IPS-18c (cell line): ENCODE measurements at regions not wholly inside any gene's neighbourhood (a gene's known extent, or its start where the extent isn't known, plus 50 kb on each side); places are given as distances from the start of the nearest gene placed in this dataset.
A peak's percentile ranks its signal among the peaks of the same experiment; 100 is the strongest.

ENCODE experiments used
- H3K4me3 ChIP-seq: 2 replicates; pipeline ENCODE4 v1.7.0; 2013; ENCODE audit warnings: low read depth, mild to moderate bottlenecking, low read length, moderate library complexity; ENCODE audit not compliant: insufficient read depth
- H3K9me3 ChIP-seq: one replicate; pipeline ENCODE4 v1.6.1; 2013; ENCODE audit warnings: mild to moderate bottlenecking, low read length, moderate library complexity; ENCODE audit not compliant: control insufficient read depth, insufficient read depth

DNA sequence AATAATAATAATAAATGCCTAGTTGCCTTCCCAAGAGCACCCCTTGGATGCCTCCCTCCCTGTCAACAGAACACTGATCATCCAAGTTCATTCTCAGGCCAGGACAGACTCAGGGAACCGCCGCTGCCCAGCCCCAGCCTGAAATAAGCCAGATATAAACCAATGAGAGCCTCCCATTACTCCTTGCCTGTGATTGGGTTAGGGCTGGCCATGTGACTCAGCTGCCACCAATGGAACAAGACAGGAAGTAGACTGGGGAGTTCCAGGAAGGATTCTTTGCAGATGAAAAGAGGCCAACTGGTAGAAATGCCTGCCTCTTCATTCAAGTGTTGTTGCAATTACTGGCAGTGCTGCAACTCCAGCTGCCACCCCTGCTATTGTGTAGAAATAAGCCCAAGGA lies 146.4 kb upstream of the TIAM1 start:
- Histone ChIP-seq H3K9me3 (no peaks in the 10 kb centered on the region), H3K4me3 (no peak overlapping the region)

DNA sequence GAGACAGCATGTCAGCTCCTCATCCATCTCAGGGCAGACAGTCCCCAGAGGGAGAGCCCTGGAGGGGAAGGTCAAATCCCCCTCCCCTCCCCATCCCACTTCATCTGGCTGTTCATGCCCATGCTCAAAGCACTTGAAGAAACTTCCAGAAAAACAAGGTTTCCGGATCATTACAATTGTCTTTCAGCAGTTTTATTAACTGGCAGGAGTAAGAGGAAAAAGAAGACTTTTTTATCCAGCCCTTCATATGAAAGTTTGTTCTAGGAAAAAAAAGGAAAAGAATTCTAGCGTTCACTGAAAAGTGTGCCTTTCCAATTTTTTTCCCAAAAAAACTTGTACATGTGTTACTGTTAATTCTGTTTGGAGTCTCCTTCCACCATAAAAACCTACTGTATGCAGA lies 145.7 kb upstream of the TIAM1 start:
- Histone ChIP-seq H3K4me3 (no peak overlapping the region), H3K9me3 (no peaks in the 10 kb centered on the region)

DNA sequence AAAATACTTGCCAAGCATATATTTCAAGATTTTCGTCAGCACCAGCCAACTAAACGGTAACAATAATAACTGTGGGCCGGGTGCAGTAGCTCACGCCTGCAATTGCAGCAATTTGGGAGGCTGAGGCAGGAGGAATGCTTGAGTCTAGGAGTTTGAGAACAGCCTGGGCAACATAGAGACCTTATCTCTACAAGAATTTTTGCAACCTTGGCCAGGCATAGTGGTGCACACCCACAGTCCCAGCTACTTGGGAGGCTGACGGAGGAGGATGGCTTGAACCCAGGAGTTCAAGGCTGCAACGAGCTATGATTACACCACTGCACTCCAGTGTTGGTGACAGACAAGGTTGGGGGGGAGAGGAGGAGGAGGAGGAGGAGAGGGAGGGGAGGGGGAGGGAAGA lies 145.0 kb upstream of the TIAM1 start:
- H3K4me3 ChIP-seq: no peak overlapping the region
- H3K9me3 ChIP-seq: no peaks in the 10 kb centered on the region

DNA sequence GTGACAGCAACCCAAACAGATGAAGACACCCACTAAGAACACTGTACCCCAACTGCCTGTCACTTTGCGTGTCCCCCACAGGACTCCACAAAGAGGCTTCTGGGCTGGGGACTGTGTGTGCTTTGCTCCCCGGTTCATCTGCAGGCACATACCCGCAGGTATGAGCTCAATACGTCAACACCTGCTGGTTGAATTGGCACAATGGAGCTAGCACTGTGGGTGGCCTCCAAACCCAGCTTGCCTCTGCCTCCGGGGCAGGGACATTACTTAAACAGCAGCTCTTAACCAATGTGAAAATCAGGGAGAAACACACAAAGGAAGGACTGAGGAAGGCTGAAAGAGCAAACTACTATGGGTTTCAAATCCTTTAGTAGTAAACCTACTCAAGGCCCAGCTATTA lies 140.2 kb upstream of the TIAM1 start:
- peaks cover 9% of the 10 kb centered on the region for H3K9me3 ChIP-seq
- H3K4me3 ChIP-seq: peak overlapping the region; percentile 15; the same call in 1 of the 2 replicates

DNA sequence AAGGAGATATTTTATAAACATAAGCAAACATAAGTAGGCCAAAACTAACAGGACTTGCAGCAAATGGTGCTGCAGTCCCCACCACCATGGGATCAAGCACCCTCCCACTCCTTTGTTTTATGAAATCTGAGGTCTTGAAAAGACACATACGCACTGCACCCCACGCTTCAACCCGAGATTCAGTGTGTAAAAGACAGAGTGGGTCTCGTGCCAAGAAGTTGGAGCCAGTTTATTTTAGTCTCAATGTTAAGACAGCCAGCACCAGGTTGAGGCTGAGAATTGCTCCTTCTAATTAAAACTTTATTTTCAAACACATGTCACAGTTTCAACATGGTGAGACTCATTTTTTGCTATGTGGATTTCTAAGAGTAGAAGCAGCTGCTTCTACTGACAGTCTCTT lies 139.1 kb upstream of the TIAM1 start:
- H3K4me3 ChIP-seq: no peak overlapping the region
- peaks cover 9% of the 10 kb centered on the region for H3K9me3 ChIP-seq

DNA sequence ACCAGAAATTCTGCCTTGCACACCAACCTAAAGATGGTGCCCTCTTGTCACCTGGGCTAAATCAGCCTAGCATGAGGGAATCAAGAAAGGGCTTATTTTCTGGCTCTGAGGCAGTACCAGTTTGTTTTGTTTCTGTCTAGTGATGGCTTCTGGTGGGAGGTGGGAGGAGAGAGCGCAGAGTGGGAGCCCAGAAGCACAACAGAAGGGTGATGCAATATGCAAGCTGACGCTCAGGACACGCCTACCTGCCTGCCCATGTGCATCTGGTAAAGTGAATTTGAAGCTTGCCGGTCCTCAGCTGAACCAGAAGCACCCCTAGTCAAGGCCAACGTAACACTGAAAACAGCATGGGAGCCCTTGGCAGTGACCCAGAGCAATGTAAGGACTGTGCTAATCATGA lies 138.4 kb upstream of the TIAM1 start:
- Histone ChIP-seq H3K4me3 (no peak overlapping the region), H3K9me3 (peaks cover 9% of the 10 kb centered on the region)

DNA sequence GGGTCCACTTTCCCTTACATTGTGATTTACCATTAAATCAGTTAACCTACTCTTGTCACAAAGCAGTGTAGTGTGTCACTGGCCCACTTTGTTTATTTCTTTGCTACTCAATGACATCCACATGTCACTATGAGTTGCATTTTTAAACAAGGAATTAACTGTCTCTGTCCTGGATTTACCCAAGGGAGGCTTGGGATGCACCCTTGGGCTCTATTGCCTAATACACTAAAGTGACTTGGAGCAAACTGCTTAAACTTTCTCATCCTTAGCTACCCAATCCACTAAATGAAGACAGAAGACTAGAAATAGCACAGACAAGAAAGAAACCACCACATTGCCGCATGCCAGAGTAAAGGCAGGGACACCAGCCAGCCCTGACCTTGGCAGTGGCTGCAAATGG lies 136.2 kb upstream of the TIAM1 start:
- H3K9me3 ChIP-seq: peaks cover 9% of the 10 kb centered on the region
- H3K4me3 ChIP-seq: no peak overlapping the region

DNA sequence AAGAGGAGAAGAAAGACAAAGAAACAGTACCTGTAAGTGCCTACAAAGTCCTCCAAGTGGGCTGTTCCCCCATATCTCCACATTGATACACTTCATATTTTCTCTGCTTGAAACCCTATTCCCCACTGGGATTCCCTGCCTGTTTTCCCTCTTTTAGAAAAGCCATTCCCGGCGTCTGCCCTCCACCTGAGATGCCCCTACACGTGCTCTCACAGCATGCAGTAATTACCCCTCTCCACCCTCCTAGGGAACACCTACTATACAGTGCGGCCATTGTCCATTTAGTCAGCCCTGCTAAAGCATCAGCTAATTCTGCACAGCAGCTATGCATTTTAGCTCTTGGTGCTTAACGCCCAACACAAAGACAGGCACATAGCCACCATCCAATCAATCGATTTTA lies 135.7 kb upstream of the TIAM1 start:
- Histone ChIP-seq H3K9me3 (peaks cover 9% of the 10 kb centered on the region), H3K4me3 (no peak overlapping the region)

DNA sequence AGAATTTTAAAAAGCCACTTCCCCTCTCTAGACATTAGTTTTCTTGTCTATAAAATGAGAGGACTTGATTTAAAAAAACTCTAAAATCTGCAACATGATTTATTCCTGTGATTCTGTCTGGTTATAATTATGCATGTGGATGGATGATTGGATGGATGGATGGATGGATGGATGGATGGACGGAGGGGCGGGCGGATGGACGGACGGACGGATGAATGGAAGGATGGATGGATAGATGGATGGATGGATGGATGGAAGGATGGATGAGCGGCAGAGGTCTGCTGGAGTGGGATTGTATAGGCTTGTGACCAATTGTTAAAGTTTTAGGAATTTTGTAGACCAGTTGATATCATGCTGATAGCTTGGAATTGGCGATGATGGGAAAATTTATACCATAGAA lies 135.2 kb upstream of the TIAM1 start:
- H3K9me3 ChIP-seq: peaks cover 9% of the 10 kb centered on the region
- H3K4me3 ChIP-seq: no peak overlapping the region

DNA sequence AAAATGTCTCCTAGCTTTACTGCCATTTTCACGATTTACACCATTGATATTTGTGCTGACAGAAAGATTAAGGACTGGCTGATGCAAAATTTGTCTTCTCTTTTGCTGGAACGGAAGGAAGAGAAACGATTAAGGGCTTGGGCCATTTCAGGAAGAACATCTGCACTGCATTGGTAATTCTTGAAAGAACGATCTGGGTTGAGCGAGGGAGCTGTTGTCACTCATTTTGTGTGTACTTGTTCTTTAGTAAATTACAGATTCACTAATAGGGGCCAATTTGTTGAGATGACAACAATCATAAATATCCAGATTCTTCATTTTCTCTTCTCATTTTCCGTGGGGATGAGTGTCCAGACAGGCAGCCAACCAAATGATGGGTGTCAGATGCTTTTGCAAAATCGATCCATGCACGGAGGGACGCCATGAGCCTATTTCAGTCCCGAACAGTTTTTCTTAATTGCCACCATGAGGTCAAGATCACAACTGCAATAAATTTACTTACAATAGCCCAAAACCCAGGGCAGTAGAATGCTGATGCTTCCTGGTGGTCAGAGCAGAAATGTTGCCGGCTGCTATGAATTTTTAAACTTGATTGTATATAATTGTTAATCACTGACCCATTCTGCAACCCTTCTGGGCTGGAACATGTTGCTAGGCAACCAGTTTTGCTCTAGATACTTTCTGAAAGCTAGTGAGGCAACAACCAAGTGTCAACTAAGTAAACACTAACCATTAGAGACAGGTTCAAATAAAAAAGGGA lies 132.4 kb upstream of the TIAM1 start:
- Histone ChIP-seq H3K9me3 (peaks cover 3% of the 10 kb centered on the region), H3K4me3 (no peak overlapping the region)

DNA sequence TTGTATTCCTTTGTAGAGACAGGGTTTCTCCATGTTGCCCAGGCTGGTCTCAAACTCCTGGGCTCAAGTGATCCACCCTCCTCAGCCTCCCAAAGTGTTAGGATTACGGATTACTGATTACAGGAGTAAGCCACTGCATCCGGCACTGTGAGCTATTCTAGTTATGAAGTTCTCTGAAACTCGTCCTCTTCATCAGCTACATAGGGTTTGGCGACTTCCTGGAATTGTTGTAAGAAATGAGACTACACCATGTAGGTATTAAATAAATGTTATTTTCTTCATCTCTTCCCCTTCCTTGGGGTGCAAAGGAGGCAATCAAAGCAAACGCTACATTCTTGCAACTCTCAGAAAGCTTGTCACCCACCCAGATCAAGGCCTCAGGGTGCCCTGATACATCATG lies 131.2 kb upstream of the TIAM1 start:
- Histone ChIP-seq H3K4me3 (no peak overlapping the region), H3K9me3 (no peaks in the 10 kb centered on the region)

DNA sequence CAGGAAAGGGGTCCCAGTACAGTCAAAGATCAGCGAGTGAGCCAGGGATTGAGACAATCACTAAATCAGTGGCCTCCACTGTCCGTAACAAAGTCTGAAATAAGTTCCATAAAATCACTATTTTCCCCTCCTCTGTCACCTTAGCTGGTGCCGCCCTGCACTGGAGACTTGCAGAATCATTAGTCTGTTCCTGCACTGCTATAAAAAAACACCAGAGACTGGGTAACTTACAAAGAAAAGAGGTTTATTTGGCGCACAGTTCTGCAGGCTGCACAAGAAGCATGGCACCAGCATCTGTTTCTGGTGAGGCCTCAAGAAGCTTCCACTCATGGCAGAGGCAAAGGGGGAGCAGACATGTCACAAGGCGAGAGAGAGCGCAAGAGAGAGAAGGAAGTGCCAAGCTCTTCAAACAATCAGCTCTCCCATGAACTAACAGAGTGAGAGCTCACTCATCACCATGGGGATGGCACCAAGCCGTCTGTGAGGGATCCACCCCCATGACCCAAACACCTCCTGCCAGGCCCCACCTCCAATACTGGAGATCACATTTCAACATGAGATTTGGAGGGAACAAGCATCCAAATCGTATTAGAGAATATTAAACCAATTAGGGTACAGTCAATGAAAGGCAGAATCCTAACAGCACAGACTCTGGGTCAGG lies 129.8 kb upstream of the TIAM1 start:
- Histone ChIP-seq H3K4me3 (no peak overlapping the region), H3K9me3 (no peaks in the 10 kb centered on the region)

DNA sequence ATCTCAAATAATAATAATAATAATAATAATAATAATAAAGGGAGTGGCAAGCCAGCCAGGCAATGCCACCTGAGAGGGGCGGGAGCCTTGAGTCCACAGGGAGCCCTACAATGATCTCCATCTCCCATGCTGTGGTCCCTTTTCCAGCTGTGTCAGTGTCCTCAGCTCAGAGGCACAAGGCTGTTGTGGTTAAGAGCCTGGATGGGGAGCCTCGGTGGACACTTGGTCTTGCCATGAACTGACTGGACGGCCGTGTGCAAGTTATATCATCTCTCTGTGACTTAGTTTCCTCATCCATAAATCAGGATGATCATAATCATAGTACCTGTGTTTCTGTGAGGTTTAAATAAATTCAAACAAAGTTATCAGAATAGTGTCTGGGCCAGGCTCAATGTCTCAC lies 127.8 kb upstream of the TIAM1 start:
- no peaks in the 10 kb centered on the region for H3K9me3 ChIP-seq

DNA sequence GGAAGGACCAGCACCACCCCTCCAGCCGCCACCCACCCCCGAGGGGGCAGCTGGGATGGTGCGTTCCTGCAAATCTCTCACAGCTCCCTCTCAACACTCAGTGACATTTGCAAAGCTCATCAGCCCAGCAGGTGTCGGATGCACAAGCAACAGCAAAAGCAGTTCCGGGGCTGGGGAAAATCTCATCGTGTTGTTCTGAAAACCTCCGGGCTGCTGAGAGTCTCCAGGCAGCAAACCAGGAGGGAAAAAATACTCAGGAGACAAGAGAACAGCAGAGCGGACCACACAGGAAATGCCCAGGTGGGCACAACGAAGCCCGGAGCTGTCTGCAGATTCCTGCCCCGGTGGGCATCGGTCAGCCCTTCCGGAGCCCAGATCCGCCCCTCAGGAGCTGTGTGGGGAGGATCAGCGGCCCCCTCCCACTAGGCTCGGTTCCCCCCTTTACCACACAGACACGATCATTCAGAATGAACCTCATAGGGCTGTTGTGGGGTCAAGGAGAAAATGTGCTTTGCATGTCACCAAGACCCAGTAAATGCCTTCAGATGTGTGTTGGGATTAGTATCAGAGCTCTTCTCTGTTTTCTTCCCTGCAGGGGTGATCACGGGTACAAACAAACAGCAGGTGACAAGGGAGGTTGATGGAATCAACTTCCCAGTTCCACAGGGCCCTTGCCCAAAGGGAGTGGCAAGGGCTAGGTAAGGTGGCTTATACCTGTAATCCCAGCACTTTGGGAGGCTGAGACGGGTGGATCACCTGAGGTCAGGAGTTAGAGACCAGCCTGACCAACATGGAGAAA lies 127.0 kb upstream of the TIAM1 start:
- H3K4me3 ChIP-seq: no peak overlapping the region
- H3K9me3 ChIP-seq: no peaks in the 10 kb centered on the region

More for the DNA sequence above, 127.8 kb upstream of the TIAM1 start:
- H3K4me3 ChIP-seq: no peak overlapping the region

DNA sequence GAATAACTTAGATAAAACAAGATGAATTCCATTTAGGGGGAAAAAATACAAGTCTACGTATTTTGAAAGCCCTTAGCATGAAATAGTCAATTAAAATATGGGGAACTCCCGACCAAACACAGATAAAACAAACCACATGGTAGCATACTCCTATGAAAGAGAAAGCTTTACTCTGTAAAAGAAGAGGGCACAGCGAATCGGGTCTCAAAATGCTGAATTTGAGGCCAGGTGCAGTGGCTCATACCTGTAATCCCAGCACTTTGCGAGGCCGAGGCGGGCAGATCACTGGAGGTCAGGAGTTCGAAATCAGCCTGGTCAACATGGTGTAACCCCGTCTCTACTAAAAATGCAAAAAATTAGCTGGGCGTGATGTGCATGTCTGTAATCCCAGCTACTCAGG lies 116.9 kb upstream of the TIAM1 start:
- no peaks in the 10 kb centered on the region for H3K9me3 ChIP-seq
- H3K4me3 ChIP-seq: no peak overlapping the region

DNA sequence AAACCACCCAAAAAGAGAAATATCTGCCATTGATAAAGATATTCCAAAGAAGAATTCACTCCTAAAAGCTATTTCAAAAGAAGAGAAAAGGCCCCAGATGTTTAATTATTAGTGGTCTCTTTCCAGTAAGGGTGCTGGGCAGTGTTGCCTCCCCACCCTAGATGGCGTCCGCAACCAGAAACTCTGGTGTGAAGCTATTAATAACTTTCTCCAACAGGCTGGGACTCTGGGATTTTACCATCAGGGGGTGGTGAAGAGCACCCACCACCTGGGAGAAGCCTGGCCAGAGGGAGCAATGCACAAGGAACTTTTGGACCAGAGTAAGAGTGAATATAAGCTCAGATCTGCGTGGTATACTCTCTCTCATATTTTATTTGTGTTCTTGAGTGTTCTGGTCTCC lies 115.4 kb upstream of the TIAM1 start:
- Histone ChIP-seq H3K9me3 (no peaks in the 10 kb centered on the region), H3K4me3 (no peak overlapping the region)

DNA sequence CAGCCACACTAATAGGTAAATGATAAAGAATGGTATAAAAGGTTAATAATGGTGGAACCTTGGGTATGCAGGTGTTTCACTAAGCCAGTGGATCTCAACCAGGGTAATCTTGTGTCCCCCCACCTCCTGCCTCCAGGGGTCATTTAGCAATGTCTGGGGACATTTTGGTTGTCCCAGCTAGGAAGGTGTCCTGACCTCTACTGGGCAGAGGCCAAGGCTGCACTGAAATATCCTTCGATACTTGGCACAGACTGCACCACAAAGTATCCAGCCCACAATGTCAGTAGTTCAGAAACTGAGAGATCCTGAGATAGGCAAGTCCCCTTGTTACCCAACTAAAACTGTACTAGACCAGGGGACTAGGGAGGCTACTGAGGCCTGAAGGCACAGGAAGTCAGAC lies 113.6 kb upstream of the TIAM1 start:
- no peaks in the 10 kb centered on the region for H3K9me3 ChIP-seq

DNA sequence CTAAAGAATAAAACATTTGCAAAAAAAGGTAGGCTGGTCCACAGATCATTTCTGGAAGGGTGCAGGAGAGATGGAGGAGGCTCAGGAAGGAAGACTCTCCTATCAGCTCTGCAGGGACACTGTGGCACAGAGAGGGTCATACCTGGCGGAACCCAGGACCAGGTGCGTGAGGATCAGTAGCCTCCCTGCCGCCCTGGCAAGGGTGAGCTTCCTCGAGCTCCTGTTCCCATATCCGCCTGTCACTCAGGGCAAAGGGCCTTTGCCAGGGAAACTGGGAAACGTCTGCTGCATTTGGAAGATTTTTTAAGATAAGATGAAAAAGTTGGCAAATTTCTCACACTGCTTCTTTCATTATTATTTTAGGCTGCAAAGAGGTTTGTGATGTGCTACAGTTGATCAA lies 112.1 kb upstream of the TIAM1 start:
- Histone ChIP-seq H3K4me3 (no peak overlapping the region), H3K9me3 (no peaks in the 10 kb centered on the region)

More for the DNA sequence above, 113.6 kb upstream of the TIAM1 start:
- H3K4me3 ChIP-seq: no peak overlapping the region
